Panc1 (cell line): ENCODE measurements at regions not wholly inside any gene's neighbourhood (a gene's known extent, or its start where the extent isn't known, plus 50 kb on each side); places are given as distances from the start of the nearest gene placed in this dataset.

Experiments
- ATAC-seq: fragments of 200-7000 bp; cut with Tn5 transposase; 2 replicates; pipeline ENCODE4 v1.9.1; 2020; ENCODE audit warnings: mild to moderate bottlenecking, moderate library complexity
- BruUV-seq: library from RNA; stranded (reverse); fragments of 400-500 nt; replicated peaks from 2 replicates; lab custom pipeline; 2021; lab: Mats Ljungman, UMichigan
- CTCF ChIA-PET: fragments of 300-600 bp; sonication (Branson Sonifier 250); formaldehyde crosslinking; loops from one replicate; lab custom pipeline; 2022; ENCODE audit warnings: antibody characterized with exemption; lab: Charles Lee
- POLR2A ChIA-PET: fragments of 300-600 bp; sonication (Branson Sonifier 250); formaldehyde crosslinking; loops from one replicate; lab custom pipeline; 2022; ENCODE audit warnings: antibody characterized with exemption; lab: Charles Lee
- DNase-seq: peaks from one replicate; pipeline ENCODE4 v3.0.0-alpha.2; 2010; ENCODE audit warnings: low read depth, low spot score
- H3K27ac ChIP-seq: 2 replicates; pipeline ENCODE4 v1.5.1; 2011; ENCODE audit warnings: mild to moderate bottlenecking, low read length, inconsistent platforms
- H3K27me3 ChIP-seq: fragments of 200-500 bp; sonication (Bioruptor generic); 2 replicates; pipeline ENCODE4 v1.6.0; 2014; ENCODE audit warnings: low read length, inconsistent platforms; ENCODE audit not compliant: control insufficient read depth, insufficient read depth
- H3K36me3 ChIP-seq: fragments of 200-500 bp; sonication (Bioruptor generic); 2 replicates; pipeline ENCODE4 v1.5.1; 2014; ENCODE audit warnings: inconsistent platforms, mild to moderate bottlenecking, low read length, moderate library complexity; ENCODE audit not compliant: control insufficient read depth, insufficient read depth
- H3K4me1 ChIP-seq: 2 replicates; pipeline ENCODE4 v1.5.1; 2011; ENCODE audit warnings: inconsistent platforms, mild to moderate bottlenecking, low read length, moderate library complexity; ENCODE audit not compliant: control insufficient read depth, insufficient read depth
- H3K4me3 ChIP-seq, 2 experiments: 2 replicates each; pipeline ENCODE4 v1.5.1; 2011 to 2012; ENCODE audit warnings: low read depth in 2 of 2, low read length in 2 of 2, mild to moderate bottlenecking in 2 of 2, inconsistent platforms in 1 of 2, moderate library complexity in 1 of 2
- H3K9me3 ChIP-seq: fragments of 200-500 bp; sonication (Bioruptor generic); 2 replicates; pipeline ENCODE4 v1.5.1; 2014; ENCODE audit warnings: low read depth, mild to moderate bottlenecking, inconsistent platforms, low read length, moderate library complexity; ENCODE audit not compliant: control insufficient read depth, insufficient read depth
- CTCF ChIP-seq: fragments of 450-650 bp; IDR thresholded peaks from 2 replicates; pipeline ENCODE4 v1.5.1; 2017; ENCODE audit warnings: mild to moderate bottlenecking
- POLR2AphosphoS5 ChIP-seq: IDR thresholded peaks from 2 replicates; pipeline ENCODE4 v1.6.1; 2012; ENCODE audit warnings: mild to moderate bottlenecking, low read depth, low read length, moderate library complexity
- REST ChIP-seq, 2 experiments: IDR thresholded peaks; 2 replicates each; pipeline ENCODE4 v1.6.1; 2011 to 2012; ENCODE audit warnings: low read depth in 2 of 2, control low read depth in 1 of 2, low read length in 1 of 2, mild to moderate bottlenecking in 1 of 2, moderate library complexity in 1 of 2; ENCODE audit not compliant: insufficient read depth in 1 of 2
- SIN3A ChIP-seq: IDR thresholded peaks from 2 replicates; pipeline ENCODE4 v1.6.1; 2012; ENCODE audit warnings: low read depth, mild to moderate bottlenecking, low read length, moderate library complexity, borderline replicate concordance; ENCODE audit not compliant: insufficient read depth
- TCF7L2 ChIP-seq: IDR thresholded peaks from 2 replicates; pipeline ENCODE4 v1.6.1; 2011; ENCODE audit warnings: mild to moderate bottlenecking, low read depth, low read length, inconsistent platforms
- in situ Hi-C: cut with HindIII; loops from 2 replicates; pipeline ENCODE4 v1.10.0; 2016; ENCODE audit warnings: low sequenced_read_pairs, low pct_unique_long_range_greater_than_20kb
- intact Hi-C: fragments of 100-400 bp; cut with micrococcal nuclease; formaldehyde crosslinking; loops from one replicate; pipeline ENCODE4 v1.10.0; 2022; ENCODE audit not compliant: unreplicated experiment

- Histone ChIP-seq H3K36me3 (no peaks in the 10 kb centered on the region), H3K9me3 (no peaks in the 10 kb centered on the region), H3K4me1 (no peaks in the 10 kb centered on the region), H3K4me3 (no peak overlapping the region), H3K27me3 (no peaks in the 10 kb centered on the region), H3K27ac (no peak overlapping the region)
- intact Hi-C loops (no loop called here), in situ Hi-C loops (no loop called here)
- DNase-seq: no peak
- POLR2A ChIA-PET: no interaction called here
- ATAC-seq: no peak
- no TSS peak for BruUV-seq
- TF ChIP-seq SIN3A (no peak), REST (IDR thresholded peaks at IDR 0.05; ENCODE audit: insufficient read depth in 1 of 2, low read depth in 2 of 2, low read length in 1 of 2) (no peak), POLR2AphosphoS5 (no peak), TCF7L2 (no peak), CTCF (no peak)
- CTCF ChIA-PET: no interaction called here
These were observed 501.0 kb upstream of the EDIL3 start for GRCh38 chr5:84885485-84886258.

- BruUV-seq: no TSS peak
- H3K9me3 ChIP-seq: no peaks in the 10 kb centered on the region
- H3K4me1 ChIP-seq: no peaks in the 10 kb centered on the region
- TF ChIP-seq POLR2AphosphoS5 (no peak), CTCF (no peak), SIN3A (no peak), TCF7L2 (no peak), REST (IDR thresholded peaks at IDR 0.05; ENCODE audit: insufficient read depth in 1 of 2, low read depth in 2 of 2, low read length in 1 of 2) (no peak)
- ChIA-PET POLR2A (no interaction called here), CTCF (no interaction called here)
- ATAC-seq (no peak), DNase-seq (no peak)
- H3K27me3 ChIP-seq: no peaks in the 10 kb centered on the region
- intact Hi-C loops: no loop called here
- H3K4me3 ChIP-seq: no peak overlapping the region
- H3K36me3 ChIP-seq: no peaks in the 10 kb centered on the region
- in situ Hi-C loops: no loop called here
- H3K27ac ChIP-seq: no peak overlapping the region
These were observed 497.1 kb upstream of the EDIL3 start for GRCh38 chr5:84881737-84882136.
